Mesenchymal stem cell (in vitro differentiated cells and primary cell): ENCODE measurements at regions not wholly inside any gene's neighbourhood (a gene's known extent, or its start where the extent isn't known, plus 50 kb on each side); places are given as distances from the start of the nearest gene placed in this dataset.

ENCODE experiments used
- DNase-seq: peaks from one replicate; pipeline ENCODE4 v3.0.0-alpha.2; 2013
- H2AFZ ChIP-seq: one replicate; pipeline ENCODE4 v1.6.1; 2013; ENCODE audit warnings: low read depth, mild to moderate bottlenecking, control low read depth, inconsistent platforms, low read length, moderate library complexity
- H2AK5ac ChIP-seq: 2 replicates; pipeline ENCODE4 v1.6.1; 2013; ENCODE audit warnings: low read length, moderate library complexity, mild to moderate bottlenecking, inconsistent platforms; ENCODE audit not compliant: severe bottlenecking
- H2BK120ac ChIP-seq: one replicate; pipeline ENCODE4 v1.6.1; 2013; ENCODE audit warnings: low read depth, mild to moderate bottlenecking, inconsistent platforms, low read length, moderate library complexity
- H2BK12ac ChIP-seq, 2 experiments: one replicate each; pipeline ENCODE4 v1.6.1; 2013; ENCODE audit warnings: inconsistent platforms in 2 of 2, low read length in 2 of 2, mild to moderate bottlenecking in 2 of 2, moderate library complexity in 2 of 2, control low read depth in 1 of 2
- H2BK15ac ChIP-seq: one replicate; pipeline ENCODE4 v1.6.1; 2013; ENCODE audit warnings: mild to moderate bottlenecking, low read depth, inconsistent platforms; ENCODE audit not compliant: poor library complexity, severe bottlenecking
- H2BK5ac ChIP-seq: 2 replicates; pipeline ENCODE4 v1.6.1; 2013; ENCODE audit warnings: low read depth, mild to moderate bottlenecking, low read length, control low read depth, inconsistent platforms; ENCODE audit not compliant: poor library complexity, severe bottlenecking
- H3K14ac ChIP-seq, 2 experiments: one replicate each; pipeline ENCODE4 v1.6.1; 2013; ENCODE audit warnings: inconsistent platforms in 2 of 2, low read length in 2 of 2, control low read depth in 1 of 2, mild to moderate bottlenecking in 1 of 2, moderate library complexity in 1 of 2
- H3K18ac ChIP-seq, 2 experiments: one replicate each; pipeline ENCODE4 v1.6.1; 2013; ENCODE audit warnings: inconsistent platforms in 2 of 2, low read length in 2 of 2, control low read depth in 1 of 2, low read depth in 1 of 2, mild to moderate bottlenecking in 1 of 2
- H3K23ac ChIP-seq, 2 experiments: one replicate each; pipeline ENCODE4 v1.6.1; 2013; ENCODE audit warnings: inconsistent platforms in 2 of 2, low read length in 2 of 2, mild to moderate bottlenecking in 2 of 2, moderate library complexity in 2 of 2, control low read depth in 1 of 2
- H3K27ac ChIP-seq: 2 replicates; pipeline ENCODE4 v1.5.1; 2013; ENCODE audit warnings: mild to moderate bottlenecking, moderate library complexity, low read length, control low read depth, inconsistent platforms; ENCODE audit not compliant: poor library complexity, severe bottlenecking
- H3K27me3 ChIP-seq, 2 experiments: 2 replicates each; pipeline versions ENCODE4 v1.6.1 to v1.7.0; 2013; ENCODE audit warnings: low read length in 2 of 2, mild to moderate bottlenecking in 2 of 2, moderate library complexity in 2 of 2, control low read depth in 1 of 2, inconsistent platforms in 1 of 2; ENCODE audit not compliant: control insufficient read depth in 1 of 2, insufficient read depth in 1 of 2
- H3K36me3 ChIP-seq, 2 experiments: 2 replicates each; pipeline versions ENCODE4 v1.6.1 to v1.7.0; 2013; ENCODE audit warnings: low read length in 2 of 2, control low read depth in 1 of 2, inconsistent platforms in 1 of 2, low read depth in 1 of 2, mild to moderate bottlenecking in 1 of 2; ENCODE audit not compliant: insufficient read depth in 2 of 2, control insufficient read depth in 1 of 2
- H3K4ac ChIP-seq, 2 experiments: one replicate each; pipeline ENCODE4 v1.6.1; 2013; ENCODE audit warnings: inconsistent platforms in 2 of 2, low read length in 2 of 2, mild to moderate bottlenecking in 2 of 2, moderate library complexity in 2 of 2, control low read depth in 1 of 2, low read depth in 1 of 2
- H3K4me1 ChIP-seq: 2 replicates; pipeline ENCODE4 v1.6.1; 2013; ENCODE audit warnings: low read depth, low read length, control low read depth; ENCODE audit not compliant: control insufficient read depth, insufficient read depth
- H3K4me2 ChIP-seq: 2 replicates; pipeline ENCODE4 v1.6.1; 2013; ENCODE audit warnings: low read length, mild to moderate bottlenecking, inconsistent platforms; ENCODE audit not compliant: poor library complexity, severe bottlenecking
- H3K4me3 ChIP-seq, 2 experiments: 2 replicates each; pipeline versions ENCODE4 v1.5.1 to v1.7.0; 2013; ENCODE audit warnings: low read length in 2 of 2, mild to moderate bottlenecking in 2 of 2, control low read depth in 1 of 2, low read depth in 1 of 2; ENCODE audit not compliant: insufficient read depth in 1 of 2
- H3K79me1 ChIP-seq: replicated peaks from 2 replicates; pipeline ENCODE4 v1.6.1; 2013; ENCODE audit warnings: mild to moderate bottlenecking, control low read depth, low read length, inconsistent platforms; ENCODE audit not compliant: poor library complexity, severe bottlenecking
- H3K9ac ChIP-seq: 2 replicates; pipeline ENCODE4 v1.7.0; 2013; ENCODE audit warnings: mild to moderate bottlenecking, low read length, moderate library complexity
- H3K9me3 ChIP-seq: 2 replicates; pipeline ENCODE4 v1.7.0; 2013; ENCODE audit warnings: mild to moderate bottlenecking, low read length; ENCODE audit not compliant: control insufficient read depth
- H4K8ac ChIP-seq: one replicate; pipeline ENCODE4 v1.6.1; 2013; ENCODE audit warnings: inconsistent platforms, mild to moderate bottlenecking, low read length, moderate library complexity
- H4K91ac ChIP-seq: one replicate; pipeline ENCODE4 v1.6.1; 2013; ENCODE audit warnings: mild to moderate bottlenecking, low read length, inconsistent platforms
- WGBS: methylation state at CpG from one replicate; pipeline ENCODE4 v1.1.7; 2013; ENCODE audit warnings: mixed read lengths; 5-methylcytosine and 5-hydroxymethylcytosine counted together

DNA sequence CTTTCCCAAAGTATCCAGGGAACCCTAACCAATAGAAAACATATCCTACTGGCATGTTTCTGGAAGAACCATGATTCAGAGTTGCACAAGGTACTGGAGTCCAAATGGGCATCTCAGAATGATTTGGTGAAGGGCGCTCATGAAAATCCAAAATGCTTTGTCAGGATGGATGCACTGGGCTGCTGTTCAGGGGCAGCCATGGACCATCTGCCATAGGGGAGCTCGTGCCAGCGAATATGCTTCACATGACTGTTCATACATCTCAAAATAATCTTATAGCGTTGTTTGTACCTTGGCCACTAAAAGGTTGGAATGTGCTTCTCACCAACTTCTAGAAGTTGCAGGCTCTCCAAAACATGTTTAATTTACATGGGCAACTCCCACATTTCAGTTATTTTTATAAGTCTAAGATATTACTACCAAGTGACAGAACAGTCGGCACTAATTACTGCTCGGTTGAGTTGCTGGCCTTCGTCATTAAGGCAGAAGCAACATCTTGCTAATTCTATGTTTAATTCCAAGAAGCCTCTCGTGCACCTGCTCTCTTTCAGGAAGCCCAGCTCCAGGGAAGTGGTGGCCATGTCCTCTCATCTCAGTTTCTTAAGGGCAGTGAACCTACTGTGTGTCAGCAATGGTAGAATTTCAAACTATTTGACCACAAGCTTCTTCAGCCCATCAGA, 1497.7 kb downstream of the TBC1D22A start:
- no peak overlapping the region for H2AFZ ChIP-seq

DNA sequence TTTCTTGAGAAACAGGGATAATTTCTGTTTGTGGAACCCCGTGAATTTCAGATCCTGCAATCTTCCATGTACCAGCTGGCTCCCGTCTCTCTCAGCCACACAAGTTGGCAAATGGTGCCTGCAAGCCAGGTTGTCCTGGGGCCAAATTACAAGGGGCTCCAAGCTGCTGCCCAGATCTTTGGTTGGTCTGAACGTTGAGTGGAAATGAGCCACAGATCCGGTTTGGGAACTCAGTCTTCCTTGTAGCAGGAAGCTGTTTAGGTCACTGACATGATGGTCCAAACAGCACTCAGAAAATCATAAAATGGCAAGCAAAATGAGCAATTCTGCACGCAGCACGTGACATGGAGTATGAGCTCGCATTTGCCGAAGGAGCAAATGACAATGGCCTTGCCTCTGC, 1496.4 kb downstream of the TBC1D22A start:
- H3K79me1 ChIP-seq: no peaks in the 10 kb centered on the region
- no peak overlapping the region for H2AK5ac ChIP-seq
- H3K14ac ChIP-seq: no peak overlapping the region
- H3K4me1 ChIP-seq: no peaks in the 10 kb centered on the region
- WGBS: 81% methylated on average over 8 of the region's 8 CpGs
- H3K4me2 ChIP-seq: no peak overlapping the region
- H3K23ac ChIP-seq: no peak overlapping the region
- no peak overlapping the region for H3K27ac ChIP-seq
- H3K9me3 ChIP-seq: peaks cover 15% of the 10 kb centered on the region
- H3K18ac ChIP-seq: no peak overlapping the region
- H2BK5ac ChIP-seq: no peak overlapping the region
- no peaks in the 10 kb centered on the region for H3K27me3 ChIP-seq
- H2BK15ac ChIP-seq: no peak overlapping the region
- no peak overlapping the region for H2AFZ ChIP-seq
- H3K36me3 ChIP-seq: no peaks in the 10 kb centered on the region
- H3K4ac ChIP-seq: no peak overlapping the region
- no peak for DNase-seq
- H4K91ac ChIP-seq: no peak overlapping the region
- no peak overlapping the region for H4K8ac ChIP-seq
- no peak overlapping the region for H3K4me3 ChIP-seq
- H3K9ac ChIP-seq: no peak overlapping the region
- no peak overlapping the region for H2BK120ac ChIP-seq
- H2BK12ac ChIP-seq: no peak overlapping the region

More for the DNA sequence above, 1497.7 kb downstream of the TBC1D22A start:
- Histone ChIP-seq H2AK5ac (no peak overlapping the region), H3K23ac (no peak overlapping the region), H3K9ac (no peak overlapping the region), H3K27ac (no peak overlapping the region), H2BK15ac (no peak overlapping the region), H3K9me3 (peaks cover 15% of the 10 kb centered on the region), H2BK5ac (no peak overlapping the region), H2BK12ac (no peak overlapping the region), H3K4me2 (no peak overlapping the region), H3K36me3 (no peaks in the 10 kb centered on the region), H2BK120ac (no peak overlapping the region), H3K4me3 (no peak overlapping the region), H3K14ac (no peak overlapping the region), H4K8ac (no peak overlapping the region), H3K4ac (no peak overlapping the region), H3K18ac (no peak overlapping the region), H3K4me1 (no peaks in the 10 kb centered on the region), H4K91ac (no peak overlapping the region), H3K27me3 (no peaks in the 10 kb centered on the region), H3K79me1 (no peaks in the 10 kb centered on the region)
- no peak for DNase-seq
- WGBS: 80% methylated on average over 8 of the region's 8 CpGs

DNA sequence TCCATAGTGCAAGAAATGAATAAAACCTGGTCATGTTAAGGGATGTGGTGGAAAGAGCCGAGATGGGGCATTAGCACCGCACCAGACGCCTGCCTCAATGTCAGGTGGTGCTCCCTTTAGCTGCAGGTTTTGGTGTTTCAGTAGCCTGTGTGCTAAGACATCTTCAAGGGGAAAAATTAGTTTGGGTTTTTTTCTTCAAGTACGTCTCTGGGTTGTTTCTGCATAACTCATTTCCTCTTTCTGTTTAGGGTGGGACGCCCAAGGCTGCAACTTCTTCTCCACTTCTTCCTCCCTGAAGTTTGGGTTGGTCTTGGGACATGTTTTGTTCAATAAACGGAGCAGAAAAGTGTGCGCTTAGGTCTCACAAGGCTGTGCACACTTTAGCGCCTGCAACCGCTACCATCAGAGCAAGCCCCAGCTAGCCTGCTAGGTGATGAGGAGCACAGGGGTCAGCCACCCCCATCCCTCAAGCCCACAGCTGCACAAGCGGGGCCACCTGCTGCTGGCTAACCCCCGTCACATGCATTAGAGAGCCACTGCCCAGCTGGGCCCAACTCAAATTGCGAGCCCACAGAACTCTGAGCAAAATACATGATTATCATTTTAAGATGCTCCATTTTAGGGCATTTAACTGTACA, 1495.7 kb downstream of the TBC1D22A start:
- H2AFZ ChIP-seq: no peak overlapping the region

DNA sequence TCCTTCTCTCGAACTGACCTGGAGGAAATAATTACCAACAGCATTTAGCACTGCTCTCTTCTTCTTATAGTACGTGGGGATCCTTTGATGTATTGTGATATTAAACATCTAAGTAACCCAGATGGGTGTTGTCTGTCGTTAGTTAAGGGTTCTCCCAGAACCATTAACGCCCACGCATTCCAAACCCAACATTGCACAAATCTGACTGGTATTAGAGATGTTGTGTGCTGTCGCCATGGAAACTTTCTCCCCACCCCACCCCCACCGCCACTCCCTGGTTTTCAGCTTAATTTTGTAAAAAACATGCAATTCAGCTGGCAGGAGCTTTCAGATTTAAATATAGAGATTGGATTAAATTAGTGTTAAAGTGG, 1495.2 kb downstream of the TBC1D22A start:
- Histone ChIP-seq H2BK15ac (no peak overlapping the region), H2BK120ac (no peak overlapping the region), H3K27ac (no peak overlapping the region), H2BK5ac (no peak overlapping the region), H3K79me1 (no peaks in the 10 kb centered on the region), H3K36me3 (no peaks in the 10 kb centered on the region), H3K27me3 (no peaks in the 10 kb centered on the region), H3K9me3 (peaks cover 15% of the 10 kb centered on the region), H3K18ac (no peak overlapping the region), H3K4ac (no peak overlapping the region), H4K91ac (no peak overlapping the region), H2AFZ (no peak overlapping the region), H3K4me1 (no peaks in the 10 kb centered on the region), H3K4me3 (no peak overlapping the region), H2BK12ac (no peak overlapping the region), H3K9ac (no peak overlapping the region), H2AK5ac (no peak overlapping the region), H4K8ac (no peak overlapping the region), H3K14ac (no peak overlapping the region), H3K4me2 (no peak overlapping the region), H3K23ac (no peak overlapping the region)
- no peak for DNase-seq
- WGBS: 100% methylated on average over 1 of the region's 7 CpGs

More for the DNA sequence above, 1495.7 kb downstream of the TBC1D22A start:
- no peaks in the 10 kb centered on the region for H3K4me1 ChIP-seq
- H3K4ac ChIP-seq: no peak overlapping the region
- H4K8ac ChIP-seq: no peak overlapping the region
- no peak overlapping the region for H2BK120ac ChIP-seq
- no peak for DNase-seq
- H2BK15ac ChIP-seq: no peak overlapping the region
- H3K9me3 ChIP-seq: peaks cover 15% of the 10 kb centered on the region
- H3K4me2 ChIP-seq: no peak overlapping the region
- H3K9ac ChIP-seq: no peak overlapping the region
- no peak overlapping the region for H3K27ac ChIP-seq
- no peak overlapping the region for H2BK12ac ChIP-seq
- H3K27me3 ChIP-seq: no peaks in the 10 kb centered on the region
- no peak overlapping the region for H2BK5ac ChIP-seq
- H3K14ac ChIP-seq: no peak overlapping the region
- H3K23ac ChIP-seq: no peak overlapping the region
- no peak overlapping the region for H3K4me3 ChIP-seq
- H3K18ac ChIP-seq: no peak overlapping the region
- 84% methylated on average over 12 of the region's 12 CpGs for WGBS
- H4K91ac ChIP-seq: no peak overlapping the region
- H3K36me3 ChIP-seq: no peaks in the 10 kb centered on the region
- H2AK5ac ChIP-seq: no peak overlapping the region
- H3K79me1 ChIP-seq: no peaks in the 10 kb centered on the region
